ENCODE measurements at regions not wholly inside any gene's neighbourhood (a gene's known extent, or its start where the extent isn't known, plus 50 kb on each side); places are given as distances from the start of the nearest gene placed in this dataset.

- H3K79me2 ChIP-seq (ENCODE audit: low read length) = no peaks in the 10 kb centered on the region
- intact Hi-C loops (cut with micrococcal nuclease) = loop anchor here (1.0 kb wide), 1 partner anchor 101 kb away; no protein-coding TSS in a partner anchor
- no peaks in the 10 kb centered on the region for H3F3A ChIP-seq (ENCODE audit: low read length, unreplicated experiment)
- DNase-seq (no peak), ATAC-seq (peak; percentile 67)
- H3K4me3 ChIP-seq (ENCODE audit: low read length) = no peak overlapping the region
- H3K27me3 ChIP-seq (ENCODE audit: low read length) = peaks cover 24% of the 10 kb centered on the region
- H3K9ac ChIP-seq (ENCODE audit: low read length) = no peak overlapping the region
- H4K20me1 ChIP-seq (ENCODE audit: low read length) = no peaks in the 10 kb centered on the region
- H3K4me1 ChIP-seq (ENCODE audit: insufficient read depth, low read length) = no peaks in the 10 kb centered on the region
- H3K27ac ChIP-seq (ENCODE audit: low read length) = no peak overlapping the region
- H3K4me2 ChIP-seq (ENCODE audit: low read length) = no peak overlapping the region
- ChIA-PET CTCF (no interaction called here), POLR2A (ENCODE audit: unreplicated experiment) (no interaction called here)
- no TSS peak for BruUV-seq (replicated peaks)
- TF ChIP-seq EZH2 (IDR thresholded peaks at IDR 0.05; ENCODE audit: low read length, unreplicated experiment) (no peak), CTCF (conservative IDR thresholded peaks at IDR 0.05; ENCODE audit: low read depth, low read length) (peak; percentile 20; the same call in 1 of the 2 replicates)
- no peaks in the 10 kb centered on the region for H3K9me3 ChIP-seq (ENCODE audit: low read length)
- no peak overlapping the region for H2AFZ ChIP-seq (ENCODE audit: low read length)
- H3K9me2 ChIP-seq (replicated peaks; ENCODE audit: low read length) = no peaks in the 10 kb centered on the region
- H3K36me3 ChIP-seq (ENCODE audit: low read depth, low read length) = no peaks in the 10 kb centered on the region
These were observed 51.2 kb upstream of the PCSK6 start for GRCh38 chr15:101540480-101541239.

- Histone ChIP-seq H3K4me1 (ENCODE audit: insufficient read depth, low read length) (no peaks in the 10 kb centered on the region), H4K20me1 (ENCODE audit: low read length) (no peaks in the 10 kb centered on the region), H3K9ac (ENCODE audit: low read length) (no peak overlapping the region), H2AFZ (ENCODE audit: low read length) (no peak overlapping the region), H3K79me2 (ENCODE audit: low read length) (no peaks in the 10 kb centered on the region), H3K36me3 (ENCODE audit: low read depth, low read length) (no peaks in the 10 kb centered on the region), H3K9me3 (ENCODE audit: low read length) (no peaks in the 10 kb centered on the region), H3K9me2 (replicated peaks; ENCODE audit: low read length) (no peaks in the 10 kb centered on the region), H3K4me3 (ENCODE audit: low read length) (no peak overlapping the region), H3F3A (ENCODE audit: low read length, unreplicated experiment) (no peaks in the 10 kb centered on the region), H3K27ac (ENCODE audit: low read length) (no peak overlapping the region), H3K27me3 (ENCODE audit: low read length) (peaks cover 17% of the 10 kb centered on the region), H3K4me2 (ENCODE audit: low read length) (no peak overlapping the region)
- intact Hi-C loops (cut with micrococcal nuclease) = loop anchor here (1.0 kb wide), 1 partner anchor 101 kb away; no protein-coding TSS in a partner anchor
- no peak for TF ChIP-seq EZH2 (IDR thresholded peaks at IDR 0.05; ENCODE audit: low read length, unreplicated experiment)
- TF ChIP-seq EZH2phosphoT487 (IDR thresholded peaks at IDR 0.05; ENCODE audit: borderline replicate concordance, low read length) = no peak
- no peak for TF ChIP-seq CTCF (conservative IDR thresholded peaks at IDR 0.05; ENCODE audit: low read depth, low read length)
- DNase-seq (no peak), ATAC-seq (no peak)
- POLR2A ChIA-PET (ENCODE audit: unreplicated experiment) = no interaction called here
- no TSS peak for BruUV-seq (replicated peaks)
- CTCF ChIA-PET = no interaction called here
These were observed 50.4 kb upstream of the PCSK6 start for GRCh38 chr15:101539930-101540329.

- CTCF ChIA-PET = no interaction called here
These were observed 50.0 kb upstream of the PCSK6 start for GRCh38 chr15:101539492-101539891.

More at GRCh38 chr15:101539492-101539891, 50.0 kb upstream of the PCSK6 start:
- no peaks in the 10 kb centered on the region for H3K79me2 ChIP-seq (ENCODE audit: low read length)
- H2AFZ ChIP-seq (ENCODE audit: low read length) = no peak overlapping the region
- H3K4me2 ChIP-seq (ENCODE audit: low read length) = no peak overlapping the region
- no peak overlapping the region for H3K27ac ChIP-seq (ENCODE audit: low read length)
- no peak overlapping the region for H3K4me3 ChIP-seq (ENCODE audit: low read length)
- H3F3A ChIP-seq (ENCODE audit: low read length, unreplicated experiment) = no peaks in the 10 kb centered on the region
- no peaks in the 10 kb centered on the region for H4K20me1 ChIP-seq (ENCODE audit: low read length)
- DNase-seq = no peak
- no peak overlapping the region for H3K9ac ChIP-seq (ENCODE audit: low read length)
- intact Hi-C loops (cut with micrococcal nuclease) = no loop called here
- peaks cover 17% of the 10 kb centered on the region for H3K27me3 ChIP-seq (ENCODE audit: low read length)
- H3K4me1 ChIP-seq (ENCODE audit: insufficient read depth, low read length) = no peaks in the 10 kb centered on the region
- POLR2A ChIA-PET (ENCODE audit: unreplicated experiment) = no interaction called here
- ATAC-seq = no peak
- BruUV-seq (replicated peaks) = no TSS peak
- no peaks in the 10 kb centered on the region for H3K9me2 ChIP-seq (replicated peaks; ENCODE audit: low read length)
- no peaks in the 10 kb centered on the region for H3K9me3 ChIP-seq (ENCODE audit: low read length)
- H3K36me3 ChIP-seq (ENCODE audit: low read depth, low read length) = no peaks in the 10 kb centered on the region
- TF ChIP-seq EZH2phosphoT487 (IDR thresholded peaks at IDR 0.05; ENCODE audit: borderline replicate concordance, low read length) (no peak), EZH2 (IDR thresholded peaks at IDR 0.05; ENCODE audit: low read length, unreplicated experiment) (no peak), CTCF (conservative IDR thresholded peaks at IDR 0.05; ENCODE audit: low read depth, low read length) (no peak)
